Esophagus squamous epithelium (tissue), 4 donors: ENCODE measurements at regions not wholly inside any gene's neighbourhood (a gene's known extent, or its start where the extent isn't known, plus 50 kb on each side); places are given as distances from the start of the nearest gene placed in this dataset.

Source experiments
- POLR2A ChIP-seq, 4 donors: fragments of 450-650 bp; IDR thresholded peaks; one replicate each; pipeline ENCODE4 v1.6.1; 2017; ENCODE audit warnings: antibody characterized with exemption in 4 of 4, mild to moderate bottlenecking in 4 of 4, moderate library complexity in 3 of 4
- TF ChIP-seq, protein P1 (sequence below), 6 experiments: fragments of 450-650 bp in 4 of 6; fragments of 200-600 bp in 2 of 6; sonication (generic) in 2 of 6; IDR thresholded peaks; one replicate each; pipeline ENCODE4 v1.5.1; 2016 to 2019; ENCODE audit warnings: antibody characterized with exemption in 6 of 6, mild to moderate bottlenecking in 4 of 6, moderate library complexity in 4 of 6

DNA sequence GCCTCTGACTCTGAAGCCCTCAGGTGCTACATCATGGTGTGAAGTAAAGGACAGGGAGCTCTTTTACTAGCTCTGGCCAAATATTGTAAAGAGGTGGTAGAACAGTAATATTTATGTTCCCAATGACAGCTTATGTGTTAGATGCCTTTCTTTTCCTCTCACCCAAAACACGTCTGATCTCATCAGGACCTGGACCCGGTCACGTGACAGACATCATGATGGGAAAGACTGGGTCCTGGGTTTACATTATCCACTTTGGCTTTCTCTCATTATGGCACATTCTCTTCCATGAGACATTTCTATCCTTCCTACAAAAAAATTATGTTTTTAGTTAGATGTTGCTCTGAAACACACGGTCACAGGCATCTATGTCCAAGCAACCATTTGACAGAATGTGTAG is 548.7 kb upstream of the CDH7 start:
- TF ChIP-seq, protein P1, sequence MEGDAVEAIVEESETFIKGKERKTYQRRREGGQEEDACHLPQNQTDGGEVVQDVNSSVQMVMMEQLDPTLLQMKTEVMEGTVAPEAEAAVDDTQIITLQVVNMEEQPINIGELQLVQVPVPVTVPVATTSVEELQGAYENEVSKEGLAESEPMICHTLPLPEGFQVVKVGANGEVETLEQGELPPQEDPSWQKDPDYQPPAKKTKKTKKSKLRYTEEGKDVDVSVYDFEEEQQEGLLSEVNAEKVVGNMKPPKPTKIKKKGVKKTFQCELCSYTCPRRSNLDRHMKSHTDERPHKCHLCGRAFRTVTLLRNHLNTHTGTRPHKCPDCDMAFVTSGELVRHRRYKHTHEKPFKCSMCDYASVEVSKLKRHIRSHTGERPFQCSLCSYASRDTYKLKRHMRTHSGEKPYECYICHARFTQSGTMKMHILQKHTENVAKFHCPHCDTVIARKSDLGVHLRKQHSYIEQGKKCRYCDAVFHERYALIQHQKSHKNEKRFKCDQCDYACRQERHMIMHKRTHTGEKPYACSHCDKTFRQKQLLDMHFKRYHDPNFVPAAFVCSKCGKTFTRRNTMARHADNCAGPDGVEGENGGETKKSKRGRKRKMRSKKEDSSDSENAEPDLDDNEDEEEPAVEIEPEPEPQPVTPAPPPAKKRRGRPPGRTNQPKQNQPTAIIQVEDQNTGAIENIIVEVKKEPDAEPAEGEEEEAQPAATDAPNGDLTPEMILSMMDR (IDR thresholded peaks at IDR 0.05): no peak
- TF ChIP-seq POLR2A (IDR thresholded peaks at IDR 0.05): no peak
